ENCODE measurements at regions not wholly inside any gene's neighbourhood (a gene's known extent, or its start where the extent isn't known, plus 50 kb on each side); places are given as distances from the start of the nearest gene placed in this dataset.

GRCh38 chr4:24637173-24637572, 52.8 kb upstream of the DHX15 start:
- DNase-seq (ENCODE audit: low spot score): no peak

- DNase-seq (ENCODE audit: low spot score): no peak
Measured at GRCh38 chr4:24638396-24638875, 54.1 kb upstream of the DHX15 start.

- no peak for DNase-seq (ENCODE audit: low spot score)
Measured at GRCh38 chr4:24639714-24640113, 55.4 kb upstream of the DHX15 start.

GRCh38 chr4:24640366-24640765, 56.0 kb upstream of the DHX15 start:
- no peak for DNase-seq (ENCODE audit: low spot score)

- DNase-seq (ENCODE audit: low spot score): no peak
Measured at GRCh38 chr4:24642981-24643547, 58.7 kb upstream of the DHX15 start.

- DNase-seq (ENCODE audit: low spot score): no peak
Measured at GRCh38 chr4:24643774-24644520, 59.6 kb upstream of the DHX15 start.

GRCh38 chr4:24644983-24645764, 60.8 kb upstream of the DHX15 start:
- no peak for DNase-seq (ENCODE audit: low spot score)

- no peak for DNase-seq (ENCODE audit: low spot score)
Measured at GRCh38 chr4:24645765-24646550, 61.6 kb upstream of the DHX15 start.

GRCh38 chr4:24646798-24647460, 62.6 kb upstream of the DHX15 start:
- DNase-seq (ENCODE audit: low spot score): no peak

- DNase-seq (ENCODE audit: low spot score): no peak
Measured at GRCh38 chr4:24650849-24651640, 66.7 kb upstream of the DHX15 start.

GRCh38 chr4:24655326-24655725, 71.0 kb upstream of the DHX15 start:
- DNase-seq (ENCODE audit: low spot score): no peak

- DNase-seq (ENCODE audit: low spot score): no peak
Measured at GRCh38 chr4:24655971-24656370, 71.6 kb upstream of the DHX15 start.

- no peak for DNase-seq (ENCODE audit: low spot score)
Measured at GRCh38 chr4:24656906-24657305, 72.6 kb upstream of the DHX15 start.

- DNase-seq (ENCODE audit: low spot score): peak; percentile 18
Measured at GRCh38 chr4:24657768-24658617, 73.6 kb upstream of the DHX15 start.

- DNase-seq (ENCODE audit: low spot score): no peak
Measured at GRCh38 chr4:24659241-24659961, 75.0 kb upstream of the DHX15 start.

- no peak for DNase-seq (ENCODE audit: low spot score)
Measured at GRCh38 chr4:24662056-24662455, 77.7 kb upstream of the DHX15 start.

- DNase-seq (ENCODE audit: low spot score): no peak
Measured at GRCh38 chr4:24662542-24662941, 78.2 kb upstream of the DHX15 start.

GRCh38 chr4:24664956-24665355, 80.6 kb upstream of the DHX15 start:
- peak; percentile 50 for DNase-seq (ENCODE audit: low spot score)

- no peak for DNase-seq (ENCODE audit: low spot score)
Measured at GRCh38 chr4:24666316-24666715, 82.0 kb upstream of the DHX15 start.
